HEK293 (cell line): ENCODE measurements at regions not wholly inside any gene's neighbourhood (a gene's known extent, or its start where the extent isn't known, plus 50 kb on each side); places are given as distances from the start of the nearest gene placed in this dataset.

Source experiments
- CTCF ChIP-seq: fragments of 450-650 bp; formaldehyde crosslinking; IDR thresholded peaks from 2 replicates; pipeline ENCODE4 v1.5.1; 2016; ENCODE audit warnings: missing biosample characterization, missing genetic modification characterization
- HOXA7 ChIP-seq: sonication (generic); formaldehyde crosslinking; IDR thresholded peaks from 2 replicates; pipeline ENCODE4 v1.8.1; 2022; ENCODE audit warnings: missing genetic modification reagents, borderline replicate concordance
- KLF17 ChIP-seq: fragments of 450-650 bp; formaldehyde crosslinking; IDR thresholded peaks from 2 replicates; pipeline ENCODE4 v1.5.1; 2016; ENCODE audit warnings: missing biosample characterization, missing genetic modification characterization
- MYNN ChIP-seq: fragments of 450-650 bp; formaldehyde crosslinking; IDR thresholded peaks from 2 replicates; pipeline ENCODE4 v1.5.1; 2016; ENCODE audit warnings: missing biosample characterization, missing genetic modification characterization, borderline replicate concordance
- REST ChIP-seq: fragments of 450-650 bp; formaldehyde crosslinking; IDR thresholded peaks from 2 replicates; pipeline ENCODE4 v1.5.1; 2016; ENCODE audit warnings: missing biosample characterization, missing genetic modification characterization
- ZNF133 ChIP-seq: fragments of 450-650 bp; formaldehyde crosslinking; IDR thresholded peaks from 2 replicates; pipeline ENCODE4 v1.5.1; 2016; ENCODE audit warnings: missing biosample characterization, missing genetic modification characterization
- ZNF311 ChIP-seq: fragments of 450-650 bp; formaldehyde crosslinking; IDR thresholded peaks from 2 replicates; pipeline ENCODE4 v1.5.1; 2017; ENCODE audit warnings: missing biosample characterization, missing genetic modification characterization, borderline replicate concordance
- ZNF785 ChIP-seq: fragments of 450-650 bp; formaldehyde crosslinking; IDR thresholded peaks from 2 replicates; pipeline ENCODE4 v1.5.1; 2016; ENCODE audit warnings: missing biosample characterization, missing genetic modification characterization
- TF ChIP-seq, protein P1 (sequence below): fragments of 450-650 bp; formaldehyde crosslinking; IDR thresholded peaks from 2 replicates; pipeline ENCODE4 v1.5.1; 2016; ENCODE audit warnings: missing biosample characterization, missing genetic modification characterization

GRCh38 chr22:34161431-34162123 is 241.3 kb upstream of the LARGE1 start:
- no peak for TF ChIP-seq CTCF
- TF ChIP-seq, protein P1, sequence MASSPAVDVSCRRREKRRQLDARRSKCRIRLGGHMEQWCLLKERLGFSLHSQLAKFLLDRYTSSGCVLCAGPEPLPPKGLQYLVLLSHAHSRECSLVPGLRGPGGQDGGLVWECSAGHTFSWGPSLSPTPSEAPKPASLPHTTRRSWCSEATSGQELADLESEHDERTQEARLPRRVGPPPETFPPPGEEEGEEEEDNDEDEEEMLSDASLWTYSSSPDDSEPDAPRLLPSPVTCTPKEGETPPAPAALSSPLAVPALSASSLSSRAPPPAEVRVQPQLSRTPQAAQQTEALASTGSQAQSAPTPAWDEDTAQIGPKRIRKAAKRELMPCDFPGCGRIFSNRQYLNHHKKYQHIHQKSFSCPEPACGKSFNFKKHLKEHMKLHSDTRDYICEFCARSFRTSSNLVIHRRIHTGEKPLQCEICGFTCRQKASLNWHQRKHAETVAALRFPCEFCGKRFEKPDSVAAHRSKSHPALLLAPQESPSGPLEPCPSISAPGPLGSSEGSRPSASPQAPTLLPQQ (tag by site-specific recombination): no peak
- no peak for TF ChIP-seq HOXA7 (CRISPR knock-in tag)
- no peak for TF ChIP-seq ZNF133 (tag by site-specific recombination)
- TF ChIP-seq KLF17: no peak
- no peak for TF ChIP-seq MYNN (tag by site-specific recombination)
- TF ChIP-seq ZNF311 (tag by site-specific recombination): no peak
- TF ChIP-seq ZNF785 (tag by site-specific recombination): no peak
- TF ChIP-seq REST (tag by site-specific recombination): no peak
